ENCODE measurements at regions not wholly inside any gene's neighbourhood (a gene's known extent, or its start where the extent isn't known, plus 50 kb on each side); places are given as distances from the start of the nearest gene placed in this dataset.
A peak's percentile ranks its signal among the peaks of the same experiment; 100 is the strongest.

DNA sequence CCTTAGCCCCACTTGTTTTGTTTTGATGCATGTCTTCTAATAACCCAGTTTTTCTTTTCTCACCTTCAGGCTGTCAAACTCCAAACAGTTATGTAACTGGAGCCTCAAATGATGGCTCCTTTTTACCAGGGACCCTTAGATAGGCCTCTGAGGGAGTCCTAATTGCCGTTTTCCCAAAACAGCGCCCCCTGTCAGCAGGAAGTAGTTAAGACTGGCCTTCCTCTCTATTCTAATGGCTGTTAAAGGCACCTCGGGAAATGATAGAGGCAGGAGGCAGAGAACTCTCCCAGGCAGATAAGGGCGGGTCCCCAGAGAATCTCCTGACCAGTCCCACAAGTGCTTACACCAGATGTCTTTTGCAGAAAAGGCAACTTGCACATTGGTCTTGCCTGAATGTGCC, 123.2 kb downstream of the KCNS3 start:
- no peak for DNase-seq (ENCODE audit: low read depth, low spot score)
- no peaks in the 10 kb centered on the region for H3K36me3 Mint-ChIP-seq (ENCODE audit: low read depth)
- H3K4me3 Mint-ChIP-seq, result no peak overlapping the region
- H3K4me1 Mint-ChIP-seq, result no peaks in the 10 kb centered on the region
- H3K27ac Mint-ChIP-seq (ENCODE audit: unreplicated experiment), result no peak overlapping the region
- peaks cover 2% of the 10 kb centered on the region for H3K9me3 Mint-ChIP-seq
- no peaks in the 10 kb centered on the region for H3K27me3 Mint-ChIP-seq (ENCODE audit: low read depth)
- TF ChIP-seq, protein P1, sequence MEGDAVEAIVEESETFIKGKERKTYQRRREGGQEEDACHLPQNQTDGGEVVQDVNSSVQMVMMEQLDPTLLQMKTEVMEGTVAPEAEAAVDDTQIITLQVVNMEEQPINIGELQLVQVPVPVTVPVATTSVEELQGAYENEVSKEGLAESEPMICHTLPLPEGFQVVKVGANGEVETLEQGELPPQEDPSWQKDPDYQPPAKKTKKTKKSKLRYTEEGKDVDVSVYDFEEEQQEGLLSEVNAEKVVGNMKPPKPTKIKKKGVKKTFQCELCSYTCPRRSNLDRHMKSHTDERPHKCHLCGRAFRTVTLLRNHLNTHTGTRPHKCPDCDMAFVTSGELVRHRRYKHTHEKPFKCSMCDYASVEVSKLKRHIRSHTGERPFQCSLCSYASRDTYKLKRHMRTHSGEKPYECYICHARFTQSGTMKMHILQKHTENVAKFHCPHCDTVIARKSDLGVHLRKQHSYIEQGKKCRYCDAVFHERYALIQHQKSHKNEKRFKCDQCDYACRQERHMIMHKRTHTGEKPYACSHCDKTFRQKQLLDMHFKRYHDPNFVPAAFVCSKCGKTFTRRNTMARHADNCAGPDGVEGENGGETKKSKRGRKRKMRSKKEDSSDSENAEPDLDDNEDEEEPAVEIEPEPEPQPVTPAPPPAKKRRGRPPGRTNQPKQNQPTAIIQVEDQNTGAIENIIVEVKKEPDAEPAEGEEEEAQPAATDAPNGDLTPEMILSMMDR (conservative IDR thresholded peaks at IDR 0.05), result peak; percentile 18

DNA sequence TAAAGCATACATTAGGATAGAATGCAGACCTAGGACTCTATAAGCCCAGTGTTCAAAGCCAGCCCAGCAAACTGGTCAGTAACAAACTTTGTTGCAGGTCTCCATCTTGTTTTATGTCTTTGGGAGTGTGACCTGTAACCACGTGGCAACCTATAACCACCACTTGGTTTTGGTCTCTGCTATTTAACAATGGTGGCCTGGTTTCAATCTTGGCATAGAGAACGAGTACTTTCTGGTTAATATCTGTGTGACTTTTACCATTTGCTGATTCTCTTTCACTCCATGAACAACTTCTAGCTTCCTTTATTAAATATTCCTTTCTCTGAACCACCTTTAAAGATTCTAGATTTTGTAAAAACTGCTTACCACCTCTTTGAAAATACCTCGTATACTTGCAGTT, 118.5 kb downstream of the KCNS3 start:
- Mint-ChIP-seq H3K4me3 (no peak overlapping the region), H3K27me3 (ENCODE audit: low read depth) (no peaks in the 10 kb centered on the region), H3K27ac (ENCODE audit: unreplicated experiment) (no peak overlapping the region), H3K9me3 (peaks cover 7% of the 10 kb centered on the region), H3K4me1 (no peaks in the 10 kb centered on the region), H3K36me3 (ENCODE audit: low read depth) (peaks cover 3% of the 10 kb centered on the region)
- TF ChIP-seq, protein P1 (conservative IDR thresholded peaks at IDR 0.05), result no peak
- no peak for DNase-seq (ENCODE audit: low read depth, low spot score)

DNA sequence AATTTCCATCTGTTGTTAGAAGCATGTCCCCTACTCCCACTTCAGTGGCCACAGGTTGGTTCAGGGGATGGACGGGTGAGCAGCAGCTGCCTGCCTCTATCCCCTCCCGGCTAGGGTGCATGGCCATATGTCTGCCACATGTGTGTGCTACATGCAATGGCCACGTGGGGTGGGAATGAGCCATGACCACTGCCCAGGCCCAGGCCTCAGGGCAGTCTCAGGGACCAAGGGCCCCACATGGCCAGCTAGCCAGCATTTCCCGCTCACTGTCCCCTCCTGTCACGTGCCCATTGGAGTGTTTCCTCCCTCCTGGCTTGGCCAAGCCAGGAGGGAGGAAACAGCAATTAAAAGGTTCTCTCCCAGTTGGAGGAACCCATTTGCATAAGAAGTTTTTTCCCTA, 117.1 kb downstream of the KCNS3 start:
- peaks cover 3% of the 10 kb centered on the region for H3K36me3 Mint-ChIP-seq (ENCODE audit: low read depth)
- H3K27me3 Mint-ChIP-seq (ENCODE audit: low read depth), result no peaks in the 10 kb centered on the region
- no peaks in the 10 kb centered on the region for H3K4me1 Mint-ChIP-seq
- H3K9me3 Mint-ChIP-seq, result peaks cover 7% of the 10 kb centered on the region
- TF ChIP-seq, protein P1 (conservative IDR thresholded peaks at IDR 0.05), result no peak
- H3K4me3 Mint-ChIP-seq, result no peak overlapping the region
- no peak for DNase-seq (ENCODE audit: low read depth, low spot score)
- no peak overlapping the region for H3K27ac Mint-ChIP-seq (ENCODE audit: unreplicated experiment)

Data from neural crest cell (in vitro differentiated cells).